Neuronal stem cell (in vitro differentiated cells): ENCODE measurements at regions not wholly inside any gene's neighbourhood (a gene's known extent, or its start where the extent isn't known, plus 50 kb on each side); places are given as distances from the start of the nearest gene placed in this dataset.

ENCODE experiments used
- DNase-seq: peaks from one replicate; pipeline ENCODE4 v3.0.0-alpha.2; 2013; ENCODE audit warnings: low spot score
- H2AFZ ChIP-seq: one replicate; pipeline ENCODE4 v1.6.1; 2013; ENCODE audit warnings: mild to moderate bottlenecking, low read length, inconsistent platforms
- H2AK5ac ChIP-seq: 2 replicates; pipeline ENCODE4 v1.6.1; 2013; ENCODE audit warnings: low read depth, mild to moderate bottlenecking, inconsistent platforms, low read length, moderate library complexity, mixed read lengths
- H2BK120ac ChIP-seq: 2 replicates; pipeline ENCODE4 v1.6.1; 2013; ENCODE audit warnings: low read depth, mild to moderate bottlenecking, inconsistent platforms, low read length, moderate library complexity, mixed read lengths
- H2BK12ac ChIP-seq: one replicate; pipeline ENCODE4 v1.6.1; 2013; ENCODE audit warnings: low read length, inconsistent platforms
- H2BK15ac ChIP-seq: 2 replicates; pipeline ENCODE4 v1.6.1; 2013; ENCODE audit warnings: mild to moderate bottlenecking, low read length, inconsistent platforms, mixed read lengths
- H2BK5ac ChIP-seq: one replicate; pipeline ENCODE4 v1.6.1; 2013; ENCODE audit warnings: inconsistent platforms, mild to moderate bottlenecking, low read length, moderate library complexity
- H3K14ac ChIP-seq: one replicate; pipeline ENCODE4 v1.6.1; 2013; ENCODE audit warnings: low read length, inconsistent platforms
- H3K18ac ChIP-seq: 2 replicates; pipeline ENCODE4 v1.6.1; 2013; ENCODE audit warnings: low read length, inconsistent platforms
- H3K23ac ChIP-seq: 2 replicates; pipeline ENCODE4 v1.6.1; 2013; ENCODE audit warnings: low read depth, mild to moderate bottlenecking, mixed read lengths, low read length, inconsistent platforms; ENCODE audit not compliant: poor library complexity
- H3K27ac ChIP-seq: replicated peaks from 3 replicates; pipeline ENCODE4 v1.5.1; 2013; ENCODE audit warnings: low read length, inconsistent platforms
- H3K27me3 ChIP-seq, 3 experiments: 2 replicates each; pipeline ENCODE4 v1.6.1; 2013; ENCODE audit warnings: low read length in 3 of 3, mild to moderate bottlenecking in 2 of 3, inconsistent platforms in 1 of 3, low read depth in 1 of 3, mixed read lengths in 1 of 3, moderate library complexity in 1 of 3; ENCODE audit not compliant: control insufficient read depth in 3 of 3, insufficient read depth in 3 of 3
- H3K36me3 ChIP-seq, 2 donors: replicated peaks in 1 of 2; 2 replicates each; pipeline ENCODE4 v1.6.1; 2013; ENCODE audit warnings: low read length in 2 of 2; ENCODE audit not compliant: control insufficient read depth in 2 of 2, insufficient read depth in 2 of 2
- H3K4ac ChIP-seq: 2 replicates; pipeline ENCODE4 v1.6.1; 2013; ENCODE audit warnings: inconsistent platforms, mild to moderate bottlenecking, low read length, moderate library complexity
- H3K4me1 ChIP-seq, 2 donors: 1 replicate in 1 of 2; 2 replicates in 1 of 2; pipeline ENCODE4 v1.6.1; 2013; ENCODE audit warnings: low read length in 2 of 2, low read depth in 1 of 2; ENCODE audit not compliant: control insufficient read depth in 2 of 2, insufficient read depth in 1 of 2
- H3K4me2 ChIP-seq: one replicate; pipeline ENCODE4 v1.6.1; 2013; ENCODE audit warnings: mild to moderate bottlenecking, low read length, inconsistent platforms; ENCODE audit not compliant: insufficient read depth, poor library complexity, severe bottlenecking
- H3K4me3 ChIP-seq, 2 donors: 2 replicates each; pipeline ENCODE4 v1.5.1; 2013; ENCODE audit warnings: low read length in 2 of 2, mild to moderate bottlenecking in 2 of 2, inconsistent platforms in 1 of 2, moderate library complexity in 1 of 2
- H3K79me1 ChIP-seq: one replicate; pipeline ENCODE4 v1.6.1; 2013; ENCODE audit warnings: low read depth, mild to moderate bottlenecking, inconsistent platforms, low read length, moderate library complexity
- H3K9ac ChIP-seq: one replicate; pipeline ENCODE4 v1.6.1; 2013; ENCODE audit warnings: mild to moderate bottlenecking, low read depth, low read length, inconsistent platforms; ENCODE audit not compliant: poor library complexity
- H3K9me3 ChIP-seq, 2 donors: replicated peaks in 1 of 2; 2 replicates each; pipeline versions ENCODE3 to v1.6.1; 2013; ENCODE audit warnings: low read length in 2 of 2, mild to moderate bottlenecking in 2 of 2, inconsistent platforms in 1 of 2, low read depth in 1 of 2, mixed read lengths in 1 of 2, moderate library complexity in 1 of 2; ENCODE audit not compliant: control insufficient read depth in 2 of 2, insufficient read depth in 1 of 2
- H4K8ac ChIP-seq: one replicate; pipeline ENCODE4 v1.6.1; 2013; ENCODE audit warnings: low read depth, mild to moderate bottlenecking, inconsistent platforms, low read length, moderate library complexity
- H4K91ac ChIP-seq: one replicate; pipeline ENCODE4 v1.6.1; 2013; ENCODE audit warnings: low read length, low read depth, mild to moderate bottlenecking, inconsistent platforms; ENCODE audit not compliant: poor library complexity
- WGBS, 2 donors: extraction: QIAGEN DNeasy Blood & Tissue Kit; methylation state at CpG; one replicate each; pipeline ENCODE4 v1.1.7; 2013; ENCODE audit warnings: missing lambda C conversion rate in 2 of 2, mixed read lengths in 1 of 2; ENCODE audit not compliant: insufficient read length in 2 of 2, insufficient replicate concordance in 1 of 2; ENCODE audit errors: extremely low coverage in 2 of 2; 5-methylcytosine and 5-hydroxymethylcytosine counted together

GRCh38 chr11:96755752-96756151 is 365.9 kb downstream of the JRKL start:
- H3K18ac ChIP-seq, result peak overlapping the region; percentile 17
- no peak overlapping the region for H3K4me3 ChIP-seq
- peaks cover 1% of the 10 kb centered on the region for H3K79me1 ChIP-seq
- H2AK5ac ChIP-seq, result peak overlapping the region; percentile 81
- H3K36me3 ChIP-seq, result no peaks in the 10 kb centered on the region
- H3K23ac ChIP-seq, result no peak overlapping the region
- H3K4me1 ChIP-seq, result no peaks in the 10 kb centered on the region
- no peak overlapping the region for H3K4ac ChIP-seq
- no peak overlapping the region for H3K14ac ChIP-seq
- no peak overlapping the region for H2BK5ac ChIP-seq
- H2BK120ac ChIP-seq, result no peak overlapping the region
- no peak overlapping the region for H4K91ac ChIP-seq
- no peak for DNase-seq
- H4K8ac ChIP-seq, result no peak overlapping the region
- H3K27ac ChIP-seq, result no peak overlapping the region
- H3K4me2 ChIP-seq, result no peak overlapping the region
- H2AFZ ChIP-seq, result no peak overlapping the region
- no peak overlapping the region for H3K9ac ChIP-seq
- H2BK12ac ChIP-seq, result no peak overlapping the region
- no peaks in the 10 kb centered on the region for H3K9me3 ChIP-seq
- no peaks in the 10 kb centered on the region for H3K27me3 ChIP-seq
- H2BK15ac ChIP-seq, result no peak overlapping the region
- no CpG with 5 or more reads among the region's 8 CpGs for WGBS, 2 donors

- Histone ChIP-seq H3K23ac (no peak overlapping the region), H3K9ac (no peak overlapping the region), H2AK5ac (no peak overlapping the region), H3K27ac (no peak overlapping the region), H2BK5ac (no peak overlapping the region), H3K27me3 (no peaks in the 10 kb centered on the region), H3K4me2 (no peak overlapping the region), H2BK120ac (no peak overlapping the region), H2BK12ac (no peak overlapping the region), H3K4me1 (no peaks in the 10 kb centered on the region), H3K36me3 (no peaks in the 10 kb centered on the region), H2AFZ (no peak overlapping the region), H3K4ac (no peak overlapping the region), H2BK15ac (no peak overlapping the region), H3K9me3 (no peaks in the 10 kb centered on the region), H4K8ac (no peak overlapping the region), H3K4me3 (no peak overlapping the region), H4K91ac (no peak overlapping the region), H3K18ac (no peak overlapping the region), H3K79me1 (peaks cover 1% of the 10 kb centered on the region), H3K14ac (no peak overlapping the region)
- DNase-seq, result no peak
- WGBS, 2 donors, result no CpG with 5 or more reads among the region's 1 CpG
Observed at GRCh38 chr11:96758957-96759356, 369.1 kb downstream of the JRKL start.

- Histone ChIP-seq H3K36me3 (no peaks in the 10 kb centered on the region), H3K79me1 (peaks cover 1% of the 10 kb centered on the region), H2BK15ac (no peak overlapping the region), H2AFZ (no peak overlapping the region), H2AK5ac (no peak overlapping the region), H2BK120ac (no peak overlapping the region), H3K23ac (no peak overlapping the region), H2BK5ac (no peak overlapping the region), H3K14ac (no peak overlapping the region), H3K9me3 (no peaks in the 10 kb centered on the region), H2BK12ac (no peak overlapping the region), H3K4me1 (no peaks in the 10 kb centered on the region), H3K4me2 (no peak overlapping the region), H4K8ac (no peak overlapping the region), H3K4me3 (no peak overlapping the region), H3K4ac (no peak overlapping the region), H3K27ac (no peak overlapping the region), H3K27me3 (no peaks in the 10 kb centered on the region), H3K18ac (no peak overlapping the region), H4K91ac (no peak overlapping the region), H3K9ac (no peak overlapping the region)
- no CpG with 5 or more reads among the region's 2 CpGs for WGBS, 2 donors
- DNase-seq, result no peak
Observed at GRCh38 chr11:96760306-96760705, 370.5 kb downstream of the JRKL start.

GRCh38 chr11:96760815-96761214 is 371.0 kb downstream of the JRKL start:
- Histone ChIP-seq H4K8ac (no peak overlapping the region), H3K4me1 (no peaks in the 10 kb centered on the region), H2BK15ac (no peak overlapping the region), H2BK120ac (no peak overlapping the region), H3K14ac (no peak overlapping the region), H3K9me3 (no peaks in the 10 kb centered on the region), H3K4ac (no peak overlapping the region), H3K4me3 (no peak overlapping the region), H3K23ac (no peak overlapping the region), H2BK12ac (no peak overlapping the region), H3K9ac (no peak overlapping the region), H3K18ac (no peak overlapping the region), H3K4me2 (no peak overlapping the region), H3K36me3 (no peaks in the 10 kb centered on the region), H3K79me1 (no peaks in the 10 kb centered on the region), H2AK5ac (no peak overlapping the region), H4K91ac (no peak overlapping the region), H3K27me3 (no peaks in the 10 kb centered on the region), H3K27ac (no peak overlapping the region), H2AFZ (no peak overlapping the region), H2BK5ac (no peak overlapping the region)
- no peak for DNase-seq
